ENCODE measurements at regions not wholly inside any gene's neighbourhood (a gene's known extent, or its start where the extent isn't known, plus 50 kb on each side); places are given as distances from the start of the nearest gene placed in this dataset.
"Not testable (repeated sequence)": the region's sequence is repeated elsewhere in the genome, so short reads cannot be mapped to it uniquely, and the experiment has no call there.

DNA sequence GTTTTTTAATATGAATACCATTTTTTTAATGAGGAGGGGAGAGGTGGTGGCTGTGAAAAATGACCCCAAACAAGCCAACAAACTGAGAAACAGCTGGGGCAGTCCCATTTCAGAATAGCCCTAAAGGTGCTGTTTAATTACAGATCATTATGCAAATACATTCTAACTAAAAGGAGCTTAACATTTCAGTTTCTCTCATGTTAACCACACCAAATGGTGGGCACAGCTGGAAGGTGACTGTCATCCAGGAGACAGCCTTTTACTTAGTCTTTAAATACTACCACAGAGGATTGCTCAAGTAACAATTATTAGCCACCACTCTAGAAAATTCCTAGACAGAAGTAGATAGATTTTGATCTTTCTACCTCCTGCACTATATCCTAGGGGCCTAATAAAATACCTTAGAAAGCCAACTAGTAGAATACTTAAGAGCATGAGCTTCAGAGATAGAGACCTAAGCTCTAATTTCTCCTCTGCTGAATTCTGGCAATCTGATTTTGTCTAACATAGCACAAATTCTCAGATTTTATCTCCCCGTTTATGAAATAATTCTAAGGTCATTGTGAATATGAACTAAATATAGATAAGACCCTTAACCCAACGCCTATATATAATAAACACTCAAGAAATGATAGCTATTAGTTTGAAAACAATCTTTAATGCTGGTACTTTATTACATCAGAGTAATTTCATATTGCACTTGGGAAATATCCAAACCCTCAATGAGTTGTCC, 615.1 kb upstream of the NRSN1 start:
- no peak for DNase-seq (ENCODE audit: low spot score)

DNA sequence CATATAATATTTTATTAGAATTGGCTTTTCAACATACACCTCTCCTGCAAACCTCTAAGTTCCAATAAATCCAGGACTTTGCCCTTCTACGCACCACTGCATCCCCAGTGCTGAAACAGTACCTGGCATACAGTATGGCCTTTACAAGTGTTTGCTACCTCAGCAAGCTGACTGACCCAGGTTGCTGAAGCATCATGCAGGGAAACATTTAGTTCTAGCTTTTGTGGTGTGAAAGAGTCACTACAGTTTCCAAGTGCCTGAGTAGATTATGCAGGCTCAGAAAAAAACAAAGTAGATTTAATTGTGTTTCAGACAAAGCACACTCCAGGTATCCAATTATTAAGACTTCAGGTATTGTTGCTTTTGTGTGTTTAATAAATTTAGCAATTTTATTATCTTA, 614.2 kb upstream of the NRSN1 start:
- no peak for DNase-seq (ENCODE audit: low spot score)

DNA sequence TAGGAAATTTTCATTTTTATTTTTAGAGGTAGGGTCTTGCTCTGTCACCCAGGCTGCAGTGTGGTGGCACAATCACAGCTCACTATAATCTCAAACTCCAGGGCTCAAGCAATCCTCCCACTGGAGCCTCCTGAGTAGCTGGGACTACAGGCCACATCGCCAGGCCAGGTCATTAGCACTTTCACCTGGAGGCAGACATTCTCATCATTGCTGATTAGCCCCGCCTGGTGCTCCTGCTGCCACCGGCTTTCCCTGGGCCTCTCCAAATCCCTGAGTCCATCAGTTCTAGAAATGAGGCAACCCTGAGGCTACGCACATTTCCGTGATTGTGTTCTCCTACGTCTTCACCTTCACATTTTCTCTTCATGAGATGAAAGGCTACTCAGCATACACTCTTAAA, 607.7 kb upstream of the NRSN1 start:
- DNase-seq (ENCODE audit: low spot score), result no peak

DNA sequence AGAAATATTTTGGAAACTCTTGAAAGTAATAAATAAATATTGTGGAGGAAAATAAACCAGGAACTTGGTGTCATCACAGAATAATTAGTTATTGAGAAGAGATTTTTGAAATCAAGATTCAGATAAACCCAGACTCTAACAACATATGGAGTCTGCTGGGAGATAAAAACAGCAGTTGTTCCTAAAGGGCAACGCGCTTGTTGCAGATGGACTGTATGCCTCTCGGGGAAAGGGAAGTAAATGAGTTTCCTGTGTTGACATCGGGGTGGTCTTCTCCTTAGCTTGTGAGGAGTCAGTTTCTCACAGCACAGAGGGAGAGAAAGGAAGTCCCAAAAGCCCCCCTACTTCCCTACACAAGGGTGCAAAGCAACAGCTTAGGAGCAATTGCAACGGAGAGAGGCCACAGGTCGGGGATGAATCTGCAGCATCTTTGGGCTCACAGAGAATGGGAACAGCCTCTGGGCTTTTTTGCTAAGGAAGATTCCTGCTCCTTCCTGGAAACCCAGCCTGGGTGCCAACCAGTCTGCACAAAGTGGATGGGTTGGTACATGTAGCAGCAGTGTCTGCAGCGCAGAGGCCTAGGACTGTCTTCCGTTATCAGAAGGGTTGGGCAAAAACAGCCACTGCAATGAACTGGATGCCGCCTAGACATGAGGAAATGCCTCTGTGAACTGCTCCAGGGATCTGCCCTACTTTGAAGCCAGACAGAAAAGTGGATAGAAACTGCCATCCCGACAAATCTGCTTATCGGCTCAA, 603.0 kb upstream of the NRSN1 start:
- DNase-seq (ENCODE audit: low spot score), result no peak

DNA sequence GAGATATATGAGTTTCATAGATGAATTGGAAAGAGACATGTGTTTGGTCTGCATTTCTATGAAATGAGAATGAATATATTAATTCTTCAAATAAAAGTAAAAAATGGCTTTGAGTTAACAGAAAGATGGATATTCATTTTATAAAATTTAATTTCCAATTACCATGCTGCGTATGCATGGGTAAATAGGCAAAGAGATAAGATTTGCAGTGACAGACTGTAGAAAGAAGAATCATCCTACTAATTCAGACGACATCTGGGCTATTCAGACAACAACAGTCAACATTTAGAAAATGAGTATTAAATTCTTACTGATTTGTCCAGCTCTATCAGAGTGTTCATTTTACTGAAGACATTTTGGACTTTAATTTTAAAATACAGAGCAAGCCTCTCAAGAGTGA, 602.2 kb upstream of the NRSN1 start:
- DNase-seq (ENCODE audit: low spot score), result no peak

DNA sequence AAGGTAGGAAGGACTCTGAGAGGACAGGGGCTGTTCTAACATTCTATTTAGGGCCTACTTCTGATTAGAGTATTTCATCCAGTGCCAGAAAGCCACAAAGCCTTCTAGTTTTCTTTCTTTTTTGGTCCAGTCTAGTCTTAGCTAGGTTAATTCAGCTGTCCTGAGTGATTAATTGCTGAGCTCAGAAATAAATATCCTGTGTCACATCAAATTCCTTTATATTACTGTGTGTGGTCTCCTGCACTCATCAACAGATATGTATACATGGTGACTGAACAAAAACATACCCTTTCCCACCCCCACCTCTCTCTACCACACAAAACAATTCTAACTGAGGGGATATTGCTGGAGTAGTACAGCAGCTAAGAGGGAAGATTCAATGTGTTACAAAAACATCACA, 601.5 kb upstream of the NRSN1 start:
- no peak for DNase-seq (ENCODE audit: low spot score)

DNA sequence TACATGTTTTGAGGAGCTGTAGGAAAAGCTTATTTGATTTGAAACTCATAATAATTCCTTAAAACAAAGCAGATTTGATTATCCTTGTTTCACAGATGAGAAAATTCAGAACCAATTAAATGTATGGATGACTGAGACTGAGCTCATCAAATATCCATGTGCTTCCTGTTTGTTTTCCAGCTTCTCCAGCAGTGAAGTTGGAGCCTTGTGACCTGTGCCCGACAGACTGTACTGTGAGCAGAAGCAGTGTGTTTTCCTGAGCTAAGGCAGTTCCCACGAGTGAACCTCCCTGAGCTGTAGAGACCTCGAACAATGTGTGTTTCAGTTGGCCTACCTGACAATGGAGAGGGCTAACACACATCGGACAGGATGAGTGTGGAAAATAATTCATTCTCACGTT, 599.5 kb upstream of the NRSN1 start:
- no peak for DNase-seq (ENCODE audit: low spot score)

DNA sequence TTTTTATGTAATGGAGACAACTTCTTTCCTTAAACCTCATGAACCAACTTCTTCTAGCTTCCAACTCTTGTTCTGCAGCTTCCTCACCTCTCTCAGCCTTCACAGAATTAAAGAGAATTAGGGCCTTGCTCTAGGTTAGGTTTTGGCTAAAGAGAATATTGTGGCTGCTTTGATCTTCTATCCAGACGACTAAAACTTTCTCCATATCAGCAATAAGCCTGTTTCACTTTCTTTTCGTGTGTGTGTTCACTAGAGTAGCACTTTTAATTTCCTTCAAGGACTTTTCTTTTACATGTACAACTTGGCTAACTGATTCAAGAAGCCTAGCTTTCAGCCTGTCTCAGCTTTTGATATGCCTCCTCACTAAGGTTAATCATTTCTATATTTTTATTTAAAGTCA, 596.1 kb upstream of the NRSN1 start:
- DNase-seq (ENCODE audit: low spot score), result no peak

DNA sequence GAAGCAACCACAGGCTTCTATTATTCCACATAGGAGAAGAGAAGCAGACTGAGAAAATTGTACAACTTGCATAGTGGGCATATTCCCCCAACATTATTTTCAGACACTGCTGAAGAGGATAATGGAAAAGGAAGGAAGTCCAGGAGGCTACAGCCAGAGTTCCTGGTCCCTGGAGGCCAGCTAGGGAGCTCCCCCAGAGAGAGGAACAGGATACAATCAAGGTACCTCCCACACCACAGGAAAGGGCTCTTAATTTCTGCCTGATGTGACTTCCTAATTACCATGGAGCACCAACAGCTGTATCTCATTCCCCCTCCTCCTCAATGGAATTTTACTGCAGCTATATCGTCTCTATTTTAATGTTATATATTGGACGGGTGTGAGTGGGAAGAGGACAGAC, 594.3 kb upstream of the NRSN1 start:
- no peak for DNase-seq (ENCODE audit: low spot score)

DNA sequence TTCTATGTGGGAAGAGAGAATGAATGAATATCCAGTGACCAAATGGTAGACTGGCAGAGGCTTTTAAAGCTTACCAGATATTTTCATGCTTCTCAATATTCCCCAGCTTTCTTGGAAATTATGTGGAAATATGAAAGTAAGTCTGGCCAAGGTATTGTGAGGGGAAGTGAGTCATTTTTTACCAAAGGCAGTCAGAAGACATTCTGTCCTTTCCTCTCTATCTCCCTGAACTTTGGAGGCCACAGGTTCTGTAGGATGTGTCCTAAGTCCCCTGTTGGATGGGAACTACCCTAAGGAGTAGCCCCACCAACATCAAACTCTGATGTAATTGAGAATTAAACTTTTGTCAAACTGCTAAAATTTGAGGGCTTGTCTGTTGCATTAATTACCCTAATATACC, 593.8 kb upstream of the NRSN1 start:
- DNase-seq (ENCODE audit: low spot score), result no peak

DNA sequence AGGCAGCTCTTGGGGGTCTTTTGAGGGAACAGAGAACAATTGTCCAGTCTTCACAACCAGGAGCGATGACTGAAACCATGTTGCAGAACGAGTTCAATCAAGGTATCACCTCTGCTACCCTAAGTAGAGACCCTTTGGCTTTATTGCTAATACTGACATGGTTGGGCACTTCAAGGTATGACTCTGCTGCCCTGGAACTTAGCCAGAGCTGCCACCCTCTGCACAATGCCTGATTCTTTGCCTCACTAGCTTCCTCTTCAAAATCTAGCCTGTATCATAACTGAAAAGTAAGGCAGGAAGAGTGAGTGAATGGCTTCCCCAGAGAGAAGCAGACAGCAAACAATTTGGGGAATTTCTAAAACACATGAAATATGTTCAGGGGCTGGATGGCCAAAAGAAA, 592.7 kb upstream of the NRSN1 start:
- DNase-seq (ENCODE audit: low spot score), result no peak

DNA sequence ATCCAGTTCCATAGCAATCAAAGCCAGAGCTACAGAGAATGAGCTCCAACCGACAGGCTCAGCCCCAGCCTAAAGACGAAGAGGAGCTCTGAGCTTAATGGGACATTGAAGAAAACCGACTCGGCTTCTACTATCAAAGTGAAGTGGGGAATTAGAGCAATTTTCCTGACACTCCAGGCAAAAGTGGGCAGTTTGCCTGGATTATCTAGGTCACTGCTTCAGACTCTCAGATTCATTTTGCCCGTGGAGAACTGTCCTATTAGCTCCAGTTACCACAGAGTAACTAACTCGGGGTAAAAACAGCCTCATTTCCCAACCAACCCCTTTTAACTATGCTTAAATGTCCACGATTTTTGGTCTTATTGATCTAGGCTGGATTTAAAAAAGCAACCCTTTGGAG, 592.1 kb upstream of the NRSN1 start:
- DNase-seq (ENCODE audit: low spot score), result no peak

DNA sequence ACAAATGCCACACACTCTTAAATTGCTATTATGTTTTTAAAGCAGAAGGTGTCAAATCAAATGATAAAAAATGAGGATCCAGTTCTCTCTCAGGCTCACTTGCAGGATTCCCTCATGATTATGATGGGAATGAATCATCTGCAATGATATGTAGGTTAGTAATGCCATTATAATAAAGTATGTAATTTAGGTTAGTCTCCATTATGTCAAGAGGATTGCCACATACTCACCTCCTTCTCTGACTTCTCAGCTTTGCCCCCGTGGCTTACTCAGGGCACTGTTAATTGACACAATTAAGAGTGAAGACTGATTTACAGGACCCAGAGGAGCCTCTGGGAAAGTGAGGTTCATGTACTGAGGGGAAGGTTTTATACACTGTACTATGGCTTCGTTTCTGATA, 591.7 kb upstream of the NRSN1 start:
- DNase-seq (ENCODE audit: low spot score), result no peak

DNA sequence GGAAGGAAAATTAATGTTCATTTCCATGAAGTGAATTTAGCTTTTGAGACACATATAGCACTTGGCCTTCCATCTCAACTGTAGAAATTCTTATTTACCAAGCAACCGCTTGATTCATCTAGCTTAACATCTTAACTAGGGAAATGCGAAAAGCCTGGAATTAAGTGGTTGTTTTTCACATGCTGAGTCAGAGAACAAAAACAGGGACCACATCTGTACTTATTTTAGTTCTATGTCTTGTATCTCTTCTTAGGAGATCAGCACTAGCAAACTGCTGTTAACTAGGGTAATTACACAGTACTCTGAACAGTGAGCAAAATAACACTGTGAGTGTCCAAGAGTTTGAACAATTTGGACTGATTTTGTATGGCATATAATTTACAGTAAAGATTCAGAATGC, 590.9 kb upstream of the NRSN1 start:
- no peak for DNase-seq (ENCODE audit: low spot score)

DNA sequence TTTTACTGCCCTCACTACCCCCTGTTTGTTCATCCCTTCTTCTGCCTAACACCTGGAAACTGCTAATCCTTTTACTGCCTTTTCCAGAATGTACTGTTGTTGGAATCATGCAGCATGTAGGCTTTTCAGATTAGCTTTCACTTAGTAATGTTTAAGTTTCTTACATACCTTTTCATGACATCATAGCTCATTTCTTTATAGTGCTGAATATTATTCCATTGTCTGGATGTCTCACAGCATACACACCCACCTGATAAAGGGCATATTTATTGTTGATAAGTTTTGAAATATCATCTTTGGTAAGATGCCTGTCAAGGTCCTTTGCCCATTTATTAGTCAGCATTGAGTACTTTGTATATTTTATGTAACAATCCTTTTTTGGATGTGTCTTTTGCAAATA, 588.2 kb upstream of the NRSN1 start:
- DNase-seq (ENCODE audit: low spot score), result no peak

DNA sequence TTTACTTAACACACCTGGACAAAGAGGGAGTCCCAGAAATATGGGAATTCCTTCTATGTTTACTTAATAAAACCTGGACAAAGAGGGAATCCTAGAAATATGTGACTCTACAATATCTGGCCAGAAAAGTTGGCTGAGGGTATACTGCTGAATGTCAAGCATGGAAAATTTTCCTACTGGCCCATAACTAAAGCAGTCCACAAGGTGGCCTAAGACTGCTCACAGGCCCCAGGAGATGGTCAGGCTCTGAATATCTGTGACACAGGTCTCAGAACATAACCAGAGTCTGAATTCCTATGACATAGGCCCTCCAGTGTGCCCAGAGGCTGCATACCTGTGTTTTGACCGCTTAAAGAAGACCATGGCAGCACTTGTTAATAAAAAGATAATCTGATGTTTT, 578.2 kb upstream of the NRSN1 start:
- DNase-seq (ENCODE audit: low spot score), result no peak

DNA sequence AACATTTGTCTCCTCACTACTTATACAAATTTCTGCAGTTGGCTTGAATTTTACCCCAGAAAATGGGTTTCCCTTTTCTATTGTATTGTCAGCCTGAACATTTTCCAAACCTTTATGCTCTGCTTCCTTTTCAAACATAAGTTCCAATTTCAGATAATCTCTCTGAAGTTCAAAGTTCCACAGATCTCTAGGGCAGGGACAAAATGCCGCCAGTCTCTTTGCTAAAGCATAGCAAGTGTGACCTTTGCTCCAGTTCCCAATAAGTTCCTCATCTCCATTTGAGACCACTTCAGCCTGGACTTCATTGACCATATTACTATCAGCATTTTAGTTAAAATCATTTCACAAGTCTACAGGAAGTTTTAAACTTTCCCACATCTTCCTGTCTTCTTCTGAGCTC, 571.1 kb upstream of the NRSN1 start:
- not testable (repeated sequence) for DNase-seq (ENCODE audit: low spot score)

DNA sequence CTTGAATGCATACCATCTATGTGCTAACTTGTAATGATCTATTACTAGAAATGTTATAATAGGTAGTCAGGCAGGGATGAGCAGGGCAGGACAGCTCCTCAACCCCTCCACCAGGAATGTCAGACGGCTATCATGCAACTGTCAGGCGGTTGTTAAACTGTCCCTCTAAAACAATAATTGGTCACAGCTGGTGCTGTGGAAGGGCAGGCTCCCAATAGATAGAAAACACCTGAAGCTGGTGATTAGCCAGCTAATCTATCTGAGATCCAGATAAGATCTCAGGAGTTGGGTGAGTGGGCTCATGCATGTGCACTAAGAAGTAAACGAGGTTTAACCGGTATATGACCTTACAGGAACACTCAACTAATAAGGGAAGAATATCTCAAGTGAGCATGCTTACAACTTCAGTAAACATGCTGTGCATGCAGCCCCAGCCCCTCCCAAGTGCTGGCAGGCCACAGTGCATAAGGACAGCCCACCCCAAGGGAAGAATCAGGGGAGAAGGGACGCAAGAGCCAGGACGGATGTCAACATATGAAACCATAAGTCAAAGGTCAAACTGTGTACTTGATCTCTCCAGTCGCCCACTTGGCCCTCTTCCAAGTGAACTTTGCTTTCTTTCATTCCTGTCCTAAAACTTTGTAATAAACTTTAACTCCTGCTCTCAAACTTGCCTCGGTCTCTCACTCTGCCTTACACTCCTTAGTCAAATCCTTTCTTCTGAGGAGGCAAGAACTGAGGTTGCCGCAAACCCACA, 566.2 kb upstream of the NRSN1 start:
- no peak for DNase-seq (ENCODE audit: low spot score)

DNA sequence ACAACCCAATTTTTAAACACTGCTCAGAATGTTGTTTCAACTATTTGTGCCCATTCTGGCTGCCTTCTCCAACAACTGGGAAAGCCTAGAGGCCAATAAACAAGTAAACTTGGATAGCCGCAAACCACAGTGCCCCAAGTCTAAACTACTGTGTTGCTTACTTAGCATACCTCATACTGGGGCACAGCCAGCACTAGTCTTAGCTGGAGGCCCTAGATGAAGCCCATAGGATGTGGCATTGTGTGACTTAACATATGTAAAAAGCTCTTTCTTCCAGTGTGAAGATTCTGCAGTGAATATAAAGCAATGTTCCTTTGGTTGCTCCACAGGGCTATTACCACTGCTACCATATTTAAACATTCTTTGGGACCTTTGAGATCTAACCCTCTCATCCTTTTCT, 564.3 kb upstream of the NRSN1 start:
- no peak for DNase-seq (ENCODE audit: low spot score)

DNA sequence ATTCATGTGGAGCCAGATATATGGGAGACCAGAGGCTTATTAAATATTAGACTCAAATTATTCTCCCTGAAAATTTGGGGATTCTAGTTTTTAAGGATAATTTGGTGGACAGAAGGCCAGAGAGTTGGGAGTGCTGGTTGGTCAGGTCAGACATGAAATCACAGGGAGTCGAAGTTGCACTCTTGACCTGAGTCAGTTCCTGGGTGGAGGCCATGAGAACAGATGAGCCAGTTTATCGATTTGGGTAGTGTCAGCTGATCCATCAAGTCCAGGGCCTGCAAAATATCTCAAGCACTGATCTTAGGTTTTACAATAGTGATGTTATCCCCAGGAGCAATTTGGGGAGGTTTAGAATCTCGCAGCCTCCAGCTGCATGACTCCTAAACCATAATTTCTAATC, 563.5 kb upstream of the NRSN1 start:
- no peak for DNase-seq (ENCODE audit: low spot score)

DNA sequence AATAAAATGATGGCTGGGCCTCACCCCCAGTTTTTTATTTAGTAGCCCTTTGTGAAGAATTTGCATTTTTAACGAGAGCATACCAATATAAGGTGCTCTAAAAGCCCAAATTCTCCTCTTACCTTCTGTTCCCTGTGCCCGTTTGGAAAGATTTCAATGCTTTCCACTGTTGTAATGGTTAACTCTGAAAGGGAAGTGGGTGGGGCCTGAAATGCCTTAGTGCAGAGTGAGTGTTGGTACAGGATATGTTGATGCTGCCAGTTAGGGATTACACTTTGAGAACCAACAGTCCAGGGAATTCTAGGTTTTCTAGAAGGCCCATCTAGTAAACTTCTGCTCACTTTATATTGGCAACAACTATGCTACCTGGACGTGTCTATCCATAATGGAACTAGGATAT, 562.7 kb upstream of the NRSN1 start:
- DNase-seq (ENCODE audit: low spot score), result no peak

DNA sequence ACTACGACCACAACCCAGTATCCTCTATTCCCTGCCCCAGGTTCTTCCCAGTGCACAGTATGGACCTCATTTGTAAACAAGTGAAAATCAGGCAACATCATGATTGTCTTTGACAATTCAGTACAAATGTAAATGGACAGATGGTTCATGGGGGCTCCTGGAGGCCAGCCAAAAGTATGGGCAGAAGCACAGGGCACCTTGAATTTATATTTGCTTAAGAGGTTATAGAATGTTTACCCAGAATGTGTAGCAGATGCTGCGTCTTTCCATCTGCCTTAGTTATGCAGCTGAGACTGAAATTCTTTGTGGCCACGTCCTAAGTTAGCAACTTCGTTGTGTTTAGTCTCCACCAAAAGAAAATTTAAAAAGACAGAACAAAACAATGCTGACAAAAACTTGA, 559.6 kb upstream of the NRSN1 start:
- no peak for DNase-seq (ENCODE audit: low spot score)

DNA sequence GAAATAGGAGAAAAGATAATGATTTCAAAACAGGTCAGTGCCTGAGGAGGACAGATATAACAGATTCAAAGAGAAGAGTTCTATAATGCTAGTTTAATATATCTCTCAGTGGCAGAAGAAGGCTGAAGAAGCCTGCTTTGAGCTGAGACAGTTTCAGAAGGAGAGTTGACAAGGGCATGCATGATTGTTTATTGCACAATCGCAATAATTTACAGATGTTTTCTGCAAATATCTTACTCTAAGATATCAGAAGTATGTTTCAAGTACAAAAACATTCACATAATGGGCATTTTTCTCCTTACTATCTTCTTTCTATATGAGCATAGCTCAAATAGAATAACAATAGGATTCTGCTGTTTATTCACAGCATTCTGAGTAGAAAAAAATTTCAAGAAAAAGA, 557.7 kb upstream of the NRSN1 start:
- no peak for DNase-seq (ENCODE audit: low spot score)

Data from ureter (tissue), 1 donor.